Mucosa of gallbladder (tissue), 1 donor: ENCODE measurements at regions not wholly inside any gene's neighbourhood (a gene's known extent, or its start where the extent isn't known, plus 50 kb on each side); places are given as distances from the start of the nearest gene placed in this dataset.
A peak's percentile ranks its signal among the peaks of the same experiment; 100 is the strongest.

Experiments used
- DNase-seq: peaks from one replicate; pipeline ENCODE4 v3.0.0-alpha.2; 2020; ENCODE audit warnings: low spot score
- donor health status: DM: no; HTN: no; CAD: no.

DNA sequence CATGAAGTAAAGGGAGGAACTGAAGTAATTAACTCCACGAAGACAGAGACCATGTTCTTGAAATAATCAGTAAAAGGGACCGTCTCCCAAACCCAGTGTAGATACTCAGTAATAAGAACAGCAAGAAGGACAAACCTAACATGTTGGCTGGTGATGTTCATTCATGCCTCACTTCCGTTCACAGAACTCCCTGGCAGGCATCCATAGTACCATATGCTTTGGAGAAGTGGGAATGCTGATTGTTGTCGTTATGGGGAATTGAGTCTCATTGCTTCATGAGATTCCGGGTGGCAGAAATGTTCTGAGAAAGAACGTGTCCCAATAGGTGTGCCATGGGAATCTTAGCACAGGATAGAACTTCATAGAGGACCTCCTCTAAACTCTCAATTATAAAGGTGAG is 452.3 kb downstream of the ZSWIM6 start:
- no peak for DNase-seq

DNA sequence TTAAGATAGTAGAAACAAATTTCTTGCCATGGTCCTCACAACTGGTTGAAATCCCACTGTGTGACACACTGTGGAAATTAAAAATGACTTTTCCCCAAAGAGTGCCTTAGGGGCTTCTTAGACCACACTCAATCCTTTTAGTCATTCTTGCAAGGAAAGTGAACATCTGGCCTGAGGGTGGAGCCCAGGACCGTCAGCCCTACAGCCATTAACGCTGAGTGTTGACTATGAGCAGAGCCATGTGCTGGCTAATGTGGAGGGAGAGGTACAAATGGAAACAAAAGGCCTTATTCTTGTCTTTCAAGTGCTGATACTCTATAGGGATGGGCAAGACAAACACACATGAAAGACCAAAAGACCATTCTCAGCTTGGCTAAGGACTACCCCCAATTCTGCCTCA is 456.5 kb downstream of the ZSWIM6 start:
- DNase-seq, result no peak

DNA sequence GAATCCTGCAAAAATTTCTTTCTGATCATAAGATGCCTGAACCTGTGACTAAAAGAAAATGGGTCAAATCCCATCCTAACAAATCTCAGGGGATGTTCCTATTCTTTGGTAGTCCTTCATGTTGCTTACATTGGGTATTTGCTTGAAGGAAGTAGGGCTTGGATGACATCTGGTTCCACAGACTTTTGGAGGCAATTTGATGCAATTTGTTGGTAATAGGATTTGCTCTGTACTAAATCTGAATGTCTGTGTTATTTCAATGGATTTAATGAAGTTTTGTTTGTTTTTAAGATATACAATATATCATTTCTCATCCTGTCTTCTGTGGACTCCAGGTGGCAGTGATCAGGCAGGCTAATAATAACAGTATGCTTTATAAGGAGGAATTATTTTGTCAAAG is 457.9 kb downstream of the ZSWIM6 start:
- no peak for DNase-seq

DNA sequence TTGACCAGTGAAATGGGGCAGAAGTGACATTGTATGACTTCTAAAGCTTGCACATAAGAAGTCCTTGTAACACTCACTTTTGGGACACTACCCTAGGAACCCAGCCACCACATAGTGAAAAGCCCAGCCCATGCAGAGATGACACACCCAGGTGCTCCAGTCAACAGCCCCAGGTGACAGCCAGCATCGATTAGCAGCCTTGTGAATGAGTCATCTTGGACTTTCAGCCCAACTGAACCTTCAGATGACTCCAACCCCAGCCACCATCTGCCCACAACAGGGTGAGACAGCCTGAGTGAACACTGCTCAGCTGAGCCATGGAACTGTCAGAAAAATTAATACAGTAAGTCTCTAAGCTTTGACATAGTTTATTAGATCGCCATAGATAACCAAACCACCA is 458.6 kb downstream of the ZSWIM6 start:
- DNase-seq, result peak; percentile 90

DNA sequence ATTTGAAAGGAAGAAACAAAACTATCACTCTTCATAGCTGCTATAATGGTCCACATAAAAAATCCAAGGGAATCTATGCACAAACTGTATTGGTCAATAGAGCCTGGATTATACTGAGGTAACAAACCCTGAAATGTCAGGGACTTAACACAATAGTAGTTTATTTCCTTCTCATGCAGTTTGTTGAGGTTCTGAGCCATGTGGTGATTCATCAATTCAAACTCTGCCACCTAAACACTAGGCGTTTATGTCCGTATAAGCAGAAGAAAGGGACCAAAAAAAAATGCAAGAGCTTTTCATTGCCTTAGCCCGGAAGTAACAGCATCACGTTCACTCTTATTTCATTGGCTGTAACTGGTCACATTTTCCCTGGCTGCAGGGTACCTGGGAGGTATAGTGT is 464.7 kb downstream of the ZSWIM6 start:
- DNase-seq, result no peak

DNA sequence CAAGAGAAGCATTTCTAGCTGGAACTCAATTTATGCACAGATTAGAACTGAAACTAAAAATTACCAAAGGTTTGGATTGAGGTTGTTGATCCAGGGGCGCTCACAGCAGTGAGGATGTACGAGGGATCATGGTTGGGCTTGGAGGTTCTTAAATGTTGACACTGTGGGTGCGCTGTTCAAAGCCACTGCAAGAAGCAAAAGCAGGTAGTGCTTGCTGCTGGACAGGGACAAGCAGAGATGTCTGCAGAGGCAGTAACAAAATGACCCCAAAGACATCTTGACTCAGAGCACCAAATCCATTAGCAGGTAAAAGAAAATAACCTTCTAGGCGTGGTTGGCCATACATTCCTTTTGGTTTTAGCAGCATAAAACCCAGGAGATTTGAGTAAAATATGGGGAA is 468.4 kb downstream of the ZSWIM6 start:
- DNase-seq, result no peak

DNA sequence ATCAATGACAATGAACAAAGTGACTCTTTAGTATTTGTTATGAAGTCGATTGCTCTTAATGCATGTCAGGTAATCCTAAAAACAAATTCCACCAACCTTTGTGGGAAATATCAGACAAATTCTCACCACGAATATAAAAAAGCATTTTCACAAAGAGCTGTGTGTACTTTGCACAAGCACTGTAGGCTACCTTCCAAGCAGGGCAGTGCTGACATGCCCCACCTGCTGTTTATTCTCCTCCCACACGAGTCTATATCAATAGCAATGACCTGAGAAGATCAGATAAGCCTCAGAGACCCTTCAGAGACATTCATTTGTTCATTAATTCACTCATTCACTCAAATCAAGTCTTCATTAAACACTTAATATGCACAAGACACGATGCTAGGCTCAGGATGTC is 469.1 kb downstream of the ZSWIM6 start:
- DNase-seq, result no peak

DNA sequence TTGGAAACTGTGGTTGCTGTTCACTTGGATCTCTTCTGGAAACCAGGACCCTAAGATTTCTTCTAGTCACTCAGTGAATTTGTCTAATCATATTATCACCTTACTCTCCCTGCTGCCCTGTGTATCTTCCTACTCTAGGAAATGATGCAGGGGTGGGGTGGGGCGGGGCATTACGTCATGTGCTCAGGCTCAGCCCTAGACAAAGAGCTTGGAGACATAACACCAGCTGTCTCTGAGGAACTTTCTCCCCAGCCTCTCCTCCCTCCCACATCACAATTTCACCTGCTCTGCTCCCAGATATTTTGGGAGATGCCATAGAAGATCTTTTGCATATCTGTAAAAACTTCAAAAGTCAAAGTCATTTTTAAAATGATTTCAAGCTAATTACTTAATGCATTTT is 470.4 kb downstream of the ZSWIM6 start:
- DNase-seq, result no peak

DNA sequence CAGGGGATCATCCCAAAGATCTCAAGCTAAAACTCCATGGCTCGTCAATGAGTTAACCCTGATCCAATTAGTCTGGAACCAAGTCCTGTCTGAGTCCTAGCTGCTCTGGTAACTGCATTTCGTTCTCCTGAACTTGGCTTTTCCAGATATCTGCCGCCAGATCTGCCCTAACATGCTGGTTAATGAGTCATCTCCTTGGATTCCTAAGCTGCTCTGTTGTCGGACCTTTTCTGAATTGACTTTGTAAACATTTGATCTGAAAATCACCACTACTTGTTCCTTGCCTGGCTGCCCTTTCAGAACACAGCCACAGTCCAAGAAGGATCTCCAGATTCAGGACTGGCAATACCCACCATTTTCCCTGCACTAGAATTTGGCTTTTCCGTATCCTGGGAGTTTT is 473.0 kb downstream of the ZSWIM6 start:
- DNase-seq, result peak; percentile 38

DNA sequence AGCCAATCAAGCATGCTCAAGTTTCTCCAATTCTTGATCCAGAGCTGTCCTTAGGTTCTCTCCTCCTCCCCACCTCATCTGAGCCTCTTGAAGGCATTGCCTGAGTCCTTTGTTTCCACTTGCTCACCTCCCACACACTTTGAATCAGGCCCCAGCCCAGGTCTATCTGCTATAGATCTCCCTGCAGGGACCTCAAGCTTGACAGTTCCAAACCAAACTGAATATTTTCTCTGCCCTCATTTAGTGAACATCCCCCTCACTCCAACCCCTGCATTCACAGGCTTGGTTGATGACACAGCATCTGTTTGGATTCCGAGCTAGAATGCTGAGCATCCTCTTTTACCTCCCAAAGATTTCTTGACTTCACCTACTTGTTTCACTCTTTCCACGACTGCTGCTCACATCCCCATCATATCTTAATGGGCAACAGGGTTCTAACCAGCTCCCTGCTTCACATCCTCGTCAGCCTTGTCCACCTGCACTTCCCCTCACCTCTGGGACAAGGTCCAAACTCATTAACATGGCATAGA is 474.5 kb downstream of the ZSWIM6 start:
- no peak for DNase-seq

DNA sequence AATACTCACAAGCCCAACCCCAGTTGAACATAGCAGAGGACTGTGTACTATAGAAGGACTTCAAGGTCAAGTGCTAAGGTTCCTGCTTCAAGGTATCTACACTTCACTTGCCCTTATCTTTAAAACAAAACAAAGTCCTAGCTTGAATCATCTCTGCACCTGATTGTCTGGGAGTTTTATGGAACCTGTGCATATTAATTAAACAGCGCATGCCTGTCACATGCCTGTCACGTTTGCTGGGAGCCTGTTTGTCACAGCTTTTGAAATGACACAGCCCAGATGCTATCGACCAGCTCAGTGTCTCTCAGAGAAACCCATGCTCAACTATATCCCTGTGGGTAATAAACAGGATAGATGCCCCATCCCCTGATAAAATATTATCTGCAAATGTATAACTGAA is 476.0 kb downstream of the ZSWIM6 start:
- peak; percentile 82 for DNase-seq

DNA sequence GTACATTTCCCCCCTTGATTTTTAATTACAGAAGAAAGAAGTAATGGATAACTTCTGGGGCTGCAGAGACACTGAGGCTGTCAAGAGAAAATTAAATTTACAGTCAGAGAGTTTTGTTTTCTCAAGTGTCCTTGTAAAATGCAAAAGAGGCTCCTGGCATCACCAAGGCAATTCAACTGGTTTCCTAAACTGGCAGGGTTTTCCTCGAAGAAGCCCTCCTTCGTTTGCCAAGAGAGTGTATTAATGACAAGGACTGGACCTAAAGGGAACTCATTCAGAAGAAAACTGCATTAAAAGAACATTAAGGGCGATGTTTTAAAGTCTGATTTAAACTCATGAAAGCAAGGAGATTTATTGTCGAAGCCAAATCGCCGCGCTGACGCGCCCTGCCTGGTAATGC is 476.9 kb downstream of the ZSWIM6 start:
- no peak for DNase-seq

DNA sequence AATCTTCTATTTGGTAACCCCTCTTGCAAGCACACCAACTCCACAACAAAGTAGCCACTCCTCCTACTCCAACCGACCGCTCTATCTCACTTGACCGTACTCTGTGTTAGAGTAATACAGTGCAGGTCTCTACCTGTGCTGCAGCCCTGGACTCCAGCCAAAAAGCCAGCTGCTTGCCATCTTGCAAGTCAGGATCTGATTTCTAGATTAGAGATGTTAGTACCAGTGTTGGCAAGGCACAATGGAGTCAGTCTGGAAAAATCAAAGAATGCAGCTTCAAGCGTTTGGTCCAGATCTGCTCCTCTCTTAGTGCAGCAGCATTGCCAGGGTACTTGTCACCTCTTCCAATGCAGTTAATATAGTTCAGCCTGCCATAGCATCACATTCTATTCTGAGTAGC is 477.6 kb downstream of the ZSWIM6 start:
- DNase-seq, result peak; percentile 44

DNA sequence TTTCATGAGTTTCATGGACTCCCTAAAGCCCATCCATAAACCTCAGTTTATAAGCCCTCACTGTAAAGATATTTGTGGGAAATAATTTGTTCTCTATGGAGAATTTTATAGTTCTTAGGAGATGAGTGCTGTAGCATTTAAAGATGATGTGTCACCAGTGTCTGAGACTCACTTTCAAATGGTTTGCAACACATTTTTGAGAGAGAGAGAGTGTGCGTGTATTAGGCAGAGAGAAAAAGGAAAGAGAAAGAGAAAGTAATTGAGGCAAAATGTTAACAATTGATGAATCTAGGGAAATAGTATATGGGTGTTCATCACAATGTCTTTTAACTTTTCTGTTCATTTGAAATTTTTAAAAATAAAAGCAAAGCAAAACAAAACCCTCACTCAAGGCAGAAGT is 479.0 kb downstream of the ZSWIM6 start:
- DNase-seq, result no peak

DNA sequence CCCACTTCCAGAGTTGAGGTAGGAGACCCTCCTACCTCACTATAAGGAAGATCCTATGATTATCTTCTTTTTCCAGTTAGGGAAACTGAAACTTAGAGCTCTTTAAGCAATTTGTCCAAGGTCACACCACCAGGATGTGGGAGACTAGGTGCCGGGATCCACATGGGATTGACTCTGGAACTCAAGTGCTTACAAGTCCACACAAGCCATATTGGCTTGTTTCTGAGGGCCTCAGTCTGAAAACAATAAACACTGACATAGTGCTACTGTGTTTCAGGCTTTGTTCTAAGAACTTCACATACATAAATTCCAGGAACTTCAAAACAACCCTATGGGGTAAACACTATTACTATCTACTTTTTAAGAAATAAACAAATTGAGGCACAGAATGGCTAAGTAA is 481.3 kb downstream of the ZSWIM6 start:
- no peak for DNase-seq

DNA sequence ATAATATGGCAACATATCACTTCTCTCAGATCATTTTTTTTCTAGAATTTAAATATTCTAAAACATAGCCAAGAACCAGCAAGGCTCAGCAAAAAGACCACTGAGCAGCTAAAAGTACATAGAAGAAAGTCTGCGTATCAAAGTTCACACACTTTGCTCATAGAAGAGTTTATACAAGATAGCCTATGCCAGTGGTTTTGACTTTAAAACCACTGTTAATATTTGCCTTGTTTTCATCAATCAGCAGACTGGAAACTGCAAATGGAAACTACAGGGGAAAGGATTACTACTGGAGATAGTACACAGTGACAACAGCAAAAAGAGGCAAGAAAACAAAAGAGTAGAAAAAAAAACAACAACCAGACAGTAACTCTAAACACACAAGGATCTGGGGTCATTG is 483.3 kb downstream of the ZSWIM6 start:
- no peak for DNase-seq

DNA sequence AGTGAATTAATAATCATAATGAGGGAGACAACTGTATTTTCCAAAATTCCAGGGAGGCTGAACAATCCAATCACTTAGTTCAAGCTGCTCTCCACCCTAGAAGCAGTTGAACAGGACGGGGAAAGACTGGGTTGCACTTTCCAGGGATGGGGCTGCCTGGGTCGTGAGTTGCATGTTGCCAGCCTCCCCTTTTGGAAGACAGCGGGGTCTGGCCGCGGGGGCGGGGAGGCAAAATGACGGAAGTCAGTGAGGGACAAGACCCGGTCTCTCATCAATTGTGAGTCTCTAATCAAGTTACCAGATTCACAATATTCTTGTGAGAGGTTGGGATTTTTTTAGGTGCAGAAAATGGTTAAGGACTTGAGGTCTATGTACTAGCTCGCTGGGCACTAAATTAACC is 484.1 kb downstream of the ZSWIM6 start:
- no peak for DNase-seq

DNA sequence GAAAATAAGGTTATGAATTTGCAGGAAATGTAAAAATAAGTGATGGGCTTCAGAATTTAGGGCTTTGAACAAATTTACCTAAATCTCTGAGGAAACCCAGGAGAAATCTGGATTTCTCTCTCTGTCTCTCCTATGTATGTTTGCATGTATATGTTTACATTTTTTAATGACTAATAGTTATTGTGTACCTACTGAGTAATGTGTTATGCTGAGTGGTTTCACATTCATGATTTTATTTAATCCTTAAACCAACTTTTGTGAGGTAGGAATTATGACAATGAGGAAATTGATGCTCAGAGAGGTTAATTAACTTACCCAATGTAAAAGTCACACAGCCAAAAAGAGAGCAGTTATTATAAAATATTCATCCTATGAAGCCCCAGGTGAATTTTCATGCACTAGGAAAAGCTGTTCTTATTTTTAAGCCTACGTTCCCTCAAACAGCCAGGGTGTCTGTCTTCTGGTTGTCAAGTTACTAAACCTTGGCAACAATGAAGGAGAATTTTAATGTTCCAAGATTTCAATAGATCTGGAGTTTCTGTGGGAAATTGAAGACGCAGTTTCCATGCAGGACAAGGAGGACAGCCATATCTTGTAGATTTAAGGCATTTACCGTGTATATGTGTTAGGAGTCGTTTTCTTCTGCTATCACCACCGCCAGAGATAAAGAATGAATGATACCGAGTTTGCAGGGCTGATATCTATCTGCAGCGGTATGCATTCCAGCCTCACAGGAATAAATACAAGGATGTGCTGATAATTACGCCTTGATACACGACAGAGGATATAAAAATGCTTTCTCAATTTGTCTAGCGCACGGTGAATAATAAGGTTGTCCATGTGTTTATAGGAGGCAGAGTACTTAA is 484.8 kb downstream of the ZSWIM6 start:
- no peak for DNase-seq

DNA sequence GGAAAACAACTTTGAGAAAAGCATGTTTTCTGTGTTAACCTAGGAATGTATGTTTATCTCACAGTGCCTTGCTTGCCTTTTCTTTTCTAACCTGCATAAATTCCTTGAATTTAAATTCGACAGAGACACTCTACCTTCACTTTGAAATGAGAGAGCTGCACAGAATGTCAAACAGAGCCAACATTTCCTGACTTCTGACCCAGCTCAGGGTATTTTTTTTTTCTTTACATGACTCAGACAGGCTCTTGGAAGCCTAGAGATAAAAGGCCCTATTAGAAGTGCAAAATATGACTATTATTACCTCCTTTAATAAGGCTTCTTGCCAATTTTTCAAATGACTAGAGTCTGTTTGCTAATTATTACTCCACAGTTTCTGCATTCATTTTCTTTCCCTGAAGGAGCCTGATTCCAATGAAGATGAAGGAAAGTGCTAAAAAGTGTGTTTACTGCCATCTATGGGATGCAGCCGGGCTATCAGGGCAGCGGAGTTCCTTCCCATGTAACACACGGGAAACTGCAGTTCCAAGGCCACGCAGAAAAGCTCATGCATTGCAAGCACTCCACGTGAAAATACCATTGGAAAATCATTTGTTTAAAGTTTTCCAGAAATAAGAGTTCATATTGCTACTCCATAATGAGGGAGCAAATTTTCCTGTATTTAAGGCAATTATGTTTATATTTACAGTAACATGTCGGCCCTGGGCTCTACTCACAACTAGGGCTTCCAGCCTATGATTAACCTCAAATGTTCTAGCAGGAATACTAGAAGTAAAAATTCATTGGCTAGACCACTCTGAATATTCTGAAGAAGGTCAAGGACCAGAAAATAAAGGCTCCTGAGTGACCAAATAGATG is 485.6 kb downstream of the ZSWIM6 start:
- peak; percentile 56 for DNase-seq

DNA sequence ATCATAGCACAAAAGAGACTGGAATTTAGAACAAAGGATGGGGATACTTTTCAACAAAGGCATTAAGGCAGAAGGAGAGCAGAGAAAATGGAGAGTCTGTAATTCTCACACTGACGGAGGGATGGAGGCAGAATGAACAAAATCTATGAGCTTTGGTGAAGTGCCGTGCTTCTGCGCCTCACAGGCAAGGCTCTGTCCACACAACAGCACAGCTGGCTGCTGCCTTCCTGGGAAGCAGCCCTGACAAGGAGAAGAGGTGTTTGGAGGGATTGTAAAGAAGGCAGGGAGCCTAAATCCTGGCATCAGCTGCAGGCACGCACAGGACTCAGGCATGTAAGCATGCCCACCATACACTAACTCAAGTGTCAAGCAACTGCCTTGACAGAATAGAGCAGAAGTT is 485.2 kb upstream of the KIF2A start:
- DNase-seq, result no peak

DNA sequence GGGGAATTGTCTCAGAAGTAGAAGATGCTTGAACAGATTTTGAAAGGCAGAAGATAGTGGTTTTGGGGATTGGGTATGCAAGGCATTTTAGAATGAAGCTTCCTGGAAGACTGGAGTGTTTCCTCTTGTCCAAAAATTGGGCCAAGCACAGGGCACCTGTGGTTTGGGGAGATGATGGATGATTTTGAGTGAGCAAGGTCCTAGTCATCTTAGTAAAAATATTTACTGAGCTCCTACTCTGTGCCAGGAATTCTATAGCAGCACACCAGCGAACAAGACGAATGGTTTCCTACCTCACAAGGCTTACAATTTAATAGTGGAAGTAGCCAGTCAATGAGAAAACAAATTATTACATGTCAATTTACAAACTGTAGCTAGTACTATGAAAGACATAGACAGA is 484.4 kb upstream of the KIF2A start:
- no peak for DNase-seq

DNA sequence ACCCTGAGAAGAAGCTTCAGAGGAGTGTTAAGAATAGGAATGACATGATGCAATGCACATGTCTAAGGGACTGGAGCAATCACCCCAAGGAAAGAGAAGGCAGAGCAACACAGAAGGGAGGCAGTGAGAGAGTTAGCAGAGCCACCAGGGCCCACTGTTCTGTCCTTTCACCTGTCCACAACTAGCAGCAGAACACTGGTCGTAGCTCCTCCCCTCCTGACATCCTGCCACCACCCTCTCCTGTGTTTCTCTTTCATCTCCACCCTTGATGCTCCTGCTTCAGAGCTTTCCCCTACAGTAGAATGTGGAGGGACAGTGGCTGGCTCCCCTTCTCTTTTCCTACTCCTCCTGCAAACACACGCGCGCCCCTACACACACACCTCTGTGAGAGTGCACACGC is 483.4 kb upstream of the KIF2A start:
- no peak for DNase-seq

DNA sequence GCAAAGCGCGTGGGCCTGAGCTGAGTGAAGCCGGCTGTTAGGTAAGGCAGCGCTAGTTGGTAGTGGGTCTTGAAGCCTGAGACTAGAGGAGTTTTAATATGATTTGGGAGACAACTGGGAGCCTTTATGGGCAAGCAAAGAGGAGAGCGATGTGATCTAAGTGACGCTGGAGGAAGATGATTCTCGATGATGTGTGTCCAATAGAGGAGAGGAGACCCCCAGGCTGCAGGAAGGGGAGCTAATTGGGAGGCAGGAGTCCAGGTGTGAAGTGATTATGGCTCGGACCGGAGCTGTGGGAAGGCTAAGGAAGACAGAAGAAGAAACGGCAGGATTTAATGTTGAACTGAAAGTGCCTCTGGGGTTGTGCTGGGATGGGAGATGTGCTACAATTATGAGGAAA is 482.9 kb upstream of the KIF2A start:
- no peak for DNase-seq
